A673 (cell line): ENCODE measurements at regions not wholly inside any gene's neighbourhood (a gene's known extent, or its start where the extent isn't known, plus 50 kb on each side); places are given as distances from the start of the nearest gene placed in this dataset.

Experiments
- BruUV-seq: library from RNA; stranded (reverse); fragments of 400-500 nt; replicated peaks from 2 replicates; lab custom pipeline; 2021; lab: Mats Ljungman, UMichigan
- CTCF ChIA-PET: fragments of 300-600 bp; sonication (Branson Sonifier 250); formaldehyde crosslinking; loops from one replicate; lab custom pipeline; 2022; ENCODE audit warnings: antibody characterized with exemption; lab: Charles Lee
- POLR2A ChIA-PET: fragments of 300-600 bp; sonication (Branson Sonifier 250); formaldehyde crosslinking; loops from one replicate; lab custom pipeline; 2022; ENCODE audit warnings: antibody characterized with exemption; ENCODE audit not compliant: low non-redundant PET; lab: Charles Lee
- DNase-seq: peaks from one replicate; pipeline ENCODE4 v3.0.0-alpha.2; 2015; ENCODE audit warnings: low spot score
- H3K27ac ChIP-seq: fragments of 200-600 bp; sonication (generic); 2 replicates; pipeline ENCODE4 v1.5.1; 2016; ENCODE audit warnings: mixed run types, low read depth, mild to moderate bottlenecking, mixed read lengths, antibody characterized with exemption, low read length; ENCODE audit not compliant: poor library complexity, severe bottlenecking
- H3K27me3 ChIP-seq: fragments of 200-600 bp; sonication (generic); replicated peaks from 2 replicates; pipeline ENCODE4 v1.6.1; 2017; ENCODE audit warnings: mixed run types, low read depth, mild to moderate bottlenecking, mixed read lengths, antibody characterized with exemption, low read length; ENCODE audit not compliant: insufficient read depth, poor library complexity
- H3K36me3 ChIP-seq: fragments of 200-600 bp; sonication (generic); 2 replicates; pipeline ENCODE4 v1.6.1; 2016; ENCODE audit warnings: mixed run types, mild to moderate bottlenecking, mixed read lengths, antibody characterized with exemption, low read length; ENCODE audit not compliant: insufficient read depth, poor library complexity, severe bottlenecking
- H3K4me1 ChIP-seq: fragments of 200-600 bp; sonication (generic); 2 replicates; pipeline ENCODE4 v1.6.1; 2017; ENCODE audit warnings: mixed run types, mild to moderate bottlenecking, mixed read lengths, antibody characterized with exemption, low read length; ENCODE audit not compliant: insufficient read depth, poor library complexity, severe bottlenecking
- H3K4me3 ChIP-seq: fragments of 200-600 bp; sonication (generic); 2 replicates; pipeline ENCODE4 v1.5.1; 2016; ENCODE audit warnings: low read depth, mixed run types, mild to moderate bottlenecking, mixed read lengths, low read length; ENCODE audit not compliant: poor library complexity, severe bottlenecking
- H3K9me3 ChIP-seq: fragments of 200-600 bp; sonication (generic); 2 replicates; pipeline ENCODE4 v1.6.1; 2016; ENCODE audit warnings: mixed run types, low read depth, mild to moderate bottlenecking, mixed read lengths, antibody characterized with exemption, low read length; ENCODE audit not compliant: poor library complexity, severe bottlenecking
- CTCF ChIP-seq: fragments of 300-800, 200-600 bp; sonication (generic); conservative IDR thresholded peaks from 2 replicates; pipeline ENCODE4 v1.5.1; 2017; ENCODE audit warnings: low read depth, mild to moderate bottlenecking, antibody characterized with exemption, low read length, moderate library complexity, mixed read lengths
- EZH2 ChIP-seq: fragments of 200-600 bp; sonication (generic); IDR thresholded peaks from 2 replicates; pipeline ENCODE4 v1.6.1; 2017; ENCODE audit warnings: borderline replicate concordance, low read depth, mild to moderate bottlenecking, mixed read lengths, antibody characterized with exemption, low read length; ENCODE audit not compliant: poor library complexity, severe bottlenecking
- intact Hi-C: fragments of 100-400 bp; cut with micrococcal nuclease; formaldehyde crosslinking; loops from one replicate; pipeline ENCODE4 v1.10.0; 2022; ENCODE audit not compliant: unreplicated experiment

- ChIA-PET POLR2A (interaction anchor here (0.5 kb wide), 1 partner anchor 234 kb away, joined by 22 read pairs; no protein-coding TSS in a partner anchor), CTCF (no interaction called here)
- H3K27ac ChIP-seq, result no peak overlapping the region
- peaks cover 5% of the 10 kb centered on the region for H3K4me1 ChIP-seq
- no peaks in the 10 kb centered on the region for H3K9me3 ChIP-seq
- intact Hi-C loops, result no loop called here
- H3K36me3 ChIP-seq, result no peaks in the 10 kb centered on the region
- TF ChIP-seq EZH2 (no peak), CTCF (no peak)
- no peak for DNase-seq
- no peak overlapping the region for H3K4me3 ChIP-seq
- H3K27me3 ChIP-seq, result peaks cover 75% of the 10 kb centered on the region
- BruUV-seq, result no TSS peak
Measured at GRCh38 chr11:8323161-8323935, 59.7 kb upstream of the LMO1 start.

GRCh38 chr11:8321876-8322275 lies 58.2 kb upstream of the LMO1 start:
- H3K4me1 ChIP-seq, result no peaks in the 10 kb centered on the region
- CTCF ChIA-PET, result no interaction called here
- BruUV-seq, result no TSS peak
- intact Hi-C loops, result no loop called here
- POLR2A ChIA-PET, result no interaction called here
- H3K36me3 ChIP-seq, result no peaks in the 10 kb centered on the region
- peaks cover 76% of the 10 kb centered on the region for H3K27me3 ChIP-seq
- H3K4me3 ChIP-seq, result no peak overlapping the region
- no peak overlapping the region for H3K27ac ChIP-seq
- no peaks in the 10 kb centered on the region for H3K9me3 ChIP-seq
- no peak for DNase-seq
- TF ChIP-seq CTCF (no peak), EZH2 (no peak)

GRCh38 chr11:8320076-8320475 lies 56.4 kb upstream of the LMO1 start:
- Histone ChIP-seq H3K4me3 (no peak overlapping the region), H3K36me3 (no peaks in the 10 kb centered on the region), H3K4me1 (no peaks in the 10 kb centered on the region), H3K27ac (no peak overlapping the region), H3K9me3 (no peaks in the 10 kb centered on the region), H3K27me3 (peaks cover 77% of the 10 kb centered on the region)
- no peak for DNase-seq
- no peak for TF ChIP-seq EZH2
- TF ChIP-seq CTCF, result no peak
- BruUV-seq, result no TSS peak
- intact Hi-C loops, result no loop called here
- CTCF ChIA-PET, result no interaction called here
- POLR2A ChIA-PET, result no interaction called here
